HG03354 (cell line): ENCODE measurements at regions not wholly inside any gene's neighbourhood (a gene's known extent, or its start where the extent isn't known, plus 50 kb on each side); places are given as distances from the start of the nearest gene placed in this dataset.

Experiments used
- ATAC-seq: cut with Tn5 transposase; IDR thresholded peaks from one replicate; pipeline ENCODE4 v1.9.1; 2021; ENCODE audit warnings: mild to moderate bottlenecking; ENCODE audit not compliant: unreplicated experiment, poor library complexity, severe bottlenecking

GRCh38 chr11:92505689-92506088 lies 281.1 kb downstream of the FAT3 start:
- ATAC-seq: no peak

- no peak for ATAC-seq
These were observed 282.3 kb downstream of the FAT3 start for GRCh38 chr11:92506809-92507336.

GRCh38 chr11:92510591-92510990 lies 286.0 kb downstream of the FAT3 start:
- no peak for ATAC-seq

GRCh38 chr11:92511522-92512203 lies 287.0 kb downstream of the FAT3 start:
- no peak for ATAC-seq

GRCh38 chr11:92512204-92512569 lies 287.6 kb downstream of the FAT3 start:
- no peak for ATAC-seq

- ATAC-seq: no peak
These were observed 299.0 kb downstream of the FAT3 start for GRCh38 chr11:92523611-92524010.

GRCh38 chr11:92524542-92524941 lies 299.9 kb downstream of the FAT3 start:
- no peak for ATAC-seq

GRCh38 chr11:92527467-92527866 lies 302.8 kb downstream of the FAT3 start:
- no peak for ATAC-seq

- ATAC-seq: no peak
These were observed 303.4 kb downstream of the FAT3 start for GRCh38 chr11:92528001-92528400.

- ATAC-seq: no peak
These were observed 306.6 kb downstream of the FAT3 start for GRCh38 chr11:92531065-92531739.

GRCh38 chr11:92533657-92534335 lies 309.2 kb downstream of the FAT3 start:
- ATAC-seq: no peak

- no peak for ATAC-seq
These were observed 312.3 kb downstream of the FAT3 start for GRCh38 chr11:92536883-92537282.

GRCh38 chr11:92540096-92540495 lies 315.5 kb downstream of the FAT3 start:
- no peak for ATAC-seq

- no peak for ATAC-seq
These were observed 321.4 kb downstream of the FAT3 start for GRCh38 chr11:92545906-92546471.

- ATAC-seq: no peak
These were observed 322.0 kb downstream of the FAT3 start for GRCh38 chr11:92546603-92547002.

GRCh38 chr11:92550411-92550810 lies 325.8 kb downstream of the FAT3 start:
- no peak for ATAC-seq

GRCh38 chr11:92550871-92551270 lies 326.3 kb downstream of the FAT3 start:
- ATAC-seq: no peak

- ATAC-seq: no peak
These were observed 328.3 kb downstream of the FAT3 start for GRCh38 chr11:92552942-92553341.

GRCh38 chr11:92554688-92555087 lies 330.1 kb downstream of the FAT3 start:
- ATAC-seq: no peak

GRCh38 chr11:92556431-92556830 lies 331.8 kb downstream of the FAT3 start:
- no peak for ATAC-seq
